Activated effector memory CD4-positive, alpha-beta T cell treated with Interleukin-2 at 50 U/mL for 16 hours (primary cell): ENCODE measurements at regions not wholly inside any gene's neighbourhood (a gene's known extent, or its start where the extent isn't known, plus 50 kb on each side); places are given as distances from the start of the nearest gene placed in this dataset.
"Not testable (repeated sequence)": the region's sequence is repeated elsewhere in the genome, so short reads cannot be mapped to it uniquely, and the experiment has no call there.

Experiments used
- DNase-seq: peaks from one replicate; pipeline ENCODE4 v3.0.0-alpha.2; 2020

GRCh38 chr15:84360902-84361301 lies 125.3 kb downstream of the GOLGA6L4 start:
- DNase-seq, result not testable (repeated sequence)

GRCh38 chr15:84384421-84384820 lies 148.8 kb downstream of the GOLGA6L4 start:
- not testable (repeated sequence) for DNase-seq

GRCh38 chr15:84387086-84387485 lies 151.5 kb downstream of the GOLGA6L4 start:
- DNase-seq, result no peak

GRCh38 chr15:84388201-84388600 lies 152.6 kb downstream of the GOLGA6L4 start:
- not testable (repeated sequence) for DNase-seq

GRCh38 chr15:84388638-84389037 lies 153.1 kb downstream of the GOLGA6L4 start:
- not testable (repeated sequence) for DNase-seq

- not testable (repeated sequence) for DNase-seq
Observed at GRCh38 chr15:84390324-84390723, 154.8 kb downstream of the GOLGA6L4 start.

GRCh38 chr15:84391191-84391590 lies 155.6 kb downstream of the GOLGA6L4 start:
- DNase-seq, result no peak

- DNase-seq, result not testable (repeated sequence)
Observed at GRCh38 chr15:84392020-84392419, 156.4 kb downstream of the GOLGA6L4 start.

- not testable (repeated sequence) for DNase-seq
Observed at GRCh38 chr15:84393386-84393936, 157.9 kb downstream of the GOLGA6L4 start.

- not testable (repeated sequence) for DNase-seq
Observed at GRCh38 chr15:84393966-84394365, 158.4 kb downstream of the GOLGA6L4 start.

GRCh38 chr15:84395384-84395783 lies 159.8 kb downstream of the GOLGA6L4 start:
- DNase-seq, result not testable (repeated sequence)

GRCh38 chr15:84395881-84396280 lies 160.3 kb downstream of the GOLGA6L4 start:
- DNase-seq, result not testable (repeated sequence)

GRCh38 chr15:84397066-84397465 lies 161.5 kb downstream of the GOLGA6L4 start:
- not testable (repeated sequence) for DNase-seq

- not testable (repeated sequence) for DNase-seq
Observed at GRCh38 chr15:84398087-84398486, 162.5 kb downstream of the GOLGA6L4 start.

- no peak for DNase-seq
Observed at GRCh38 chr15:84398763-84399701, 163.5 kb downstream of the GOLGA6L4 start.

- no peak for DNase-seq
Observed at GRCh38 chr15:84400017-84400740, 164.6 kb downstream of the GOLGA6L4 start.

GRCh38 chr15:84400820-84401219 lies 165.2 kb downstream of the GOLGA6L4 start:
- DNase-seq, result no peak

GRCh38 chr15:84401461-84401860 lies 165.9 kb downstream of the GOLGA6L4 start:
- DNase-seq, result not testable (repeated sequence)

- DNase-seq, result not testable (repeated sequence)
Observed at GRCh38 chr15:84401891-84402840, 166.6 kb downstream of the GOLGA6L4 start.

GRCh38 chr15:84402856-84403608 lies 167.5 kb downstream of the GOLGA6L4 start:
- no peak for DNase-seq

GRCh38 chr15:84409357-84409756 lies 173.8 kb downstream of the GOLGA6L4 start:
- DNase-seq, result not testable (repeated sequence)
